OCI-LY3 (cell line): ENCODE measurements at regions not wholly inside any gene's neighbourhood (a gene's known extent, or its start where the extent isn't known, plus 50 kb on each side); places are given as distances from the start of the nearest gene placed in this dataset.

Source experiments
- H2AFZ ChIP-seq: fragments of 200-600, 300-600 bp; shearing (Covaris generic); 2 replicates; pipeline ENCODE4 v1.6.0; 2014; ENCODE audit warnings: antibody characterized with exemption, low read depth, low read length
- H3K27ac ChIP-seq: fragments of 200-600, 300-600 bp; sonication (generic); 2 replicates; pipeline ENCODE4 v1.5.1; 2014; ENCODE audit warnings: mild to moderate bottlenecking, low read length, moderate library complexity, mixed read lengths
- H3K27me3 ChIP-seq: fragments of 200-600, 300-600 bp; sonication (generic); 2 replicates; pipeline ENCODE4 v1.6.1; 2014; ENCODE audit warnings: low read depth, low read length, mixed read lengths
- H3K36me3 ChIP-seq: fragments of 200-600, 300-600 bp; sonication (generic); replicated peaks from 2 replicates; pipeline ENCODE3; 2014; ENCODE audit warnings: low read depth, low read length, mixed read lengths
- H3K4me1 ChIP-seq: fragments of 300-600, 200-600 bp; sonication (generic); 2 replicates; pipeline ENCODE4 v1.6.1; 2014; ENCODE audit warnings: low read length, mixed read lengths
- H3K4me2 ChIP-seq: fragments of 200-600, 300-600 bp; sonication (generic); 2 replicates; pipeline ENCODE4 v1.6.1; 2014; ENCODE audit warnings: low read length, mixed read lengths
- H3K4me3 ChIP-seq: fragments of 300-600, 200-600 bp; sonication (generic); 2 replicates; pipeline ENCODE4 v1.5.1; 2014; ENCODE audit warnings: antibody characterized with exemption, mild to moderate bottlenecking, low read length, moderate library complexity
- H3K79me2 ChIP-seq: fragments of 300-600, 200-600 bp; shearing (Covaris generic); 2 replicates; pipeline ENCODE4 v1.6.1; 2014; ENCODE audit warnings: mild to moderate bottlenecking, low read length, mixed read lengths
- H3K9ac ChIP-seq: fragments of 300-600, 200-600 bp; shearing (Covaris generic); 2 replicates; pipeline ENCODE4 v1.6.0; 2014; ENCODE audit warnings: mild to moderate bottlenecking, low read length, moderate library complexity
- H3K9me3 ChIP-seq: fragments of 200-600, 300-600 bp; shearing (Covaris generic); 2 replicates; pipeline ENCODE4 v1.6.1; 2014; ENCODE audit warnings: low read length, mixed read lengths; ENCODE audit not compliant: insufficient read depth
- H4K20me1 ChIP-seq: fragments of 200-600, 300-600 bp; sonication (generic); 2 replicates; pipeline ENCODE4 v1.6.1; 2016; ENCODE audit warnings: low read length, mixed read lengths; ENCODE audit not compliant: insufficient read depth
- EZH2phosphoT487 ChIP-seq: fragments of 200-600 bp; shearing (Covaris generic); IDR thresholded peaks from 2 replicates; pipeline ENCODE4 v1.6.1; 2018; ENCODE audit warnings: antibody characterized with exemption, mixed run types, low read depth
- TF ChIP-seq, protein P1 (sequence below): fragments of 200-600, 300-600 bp; sonication (generic); IDR thresholded peaks from 2 replicates; pipeline ENCODE4 v1.5.1; 2014; ENCODE audit warnings: antibody characterized with exemption, low read length, low read depth

- no peaks in the 10 kb centered on the region for H3K79me2 ChIP-seq
- no peaks in the 10 kb centered on the region for H3K4me1 ChIP-seq
- H3K4me2 ChIP-seq = no peak overlapping the region
- no peak for TF ChIP-seq EZH2phosphoT487
- TF ChIP-seq, protein P1, sequence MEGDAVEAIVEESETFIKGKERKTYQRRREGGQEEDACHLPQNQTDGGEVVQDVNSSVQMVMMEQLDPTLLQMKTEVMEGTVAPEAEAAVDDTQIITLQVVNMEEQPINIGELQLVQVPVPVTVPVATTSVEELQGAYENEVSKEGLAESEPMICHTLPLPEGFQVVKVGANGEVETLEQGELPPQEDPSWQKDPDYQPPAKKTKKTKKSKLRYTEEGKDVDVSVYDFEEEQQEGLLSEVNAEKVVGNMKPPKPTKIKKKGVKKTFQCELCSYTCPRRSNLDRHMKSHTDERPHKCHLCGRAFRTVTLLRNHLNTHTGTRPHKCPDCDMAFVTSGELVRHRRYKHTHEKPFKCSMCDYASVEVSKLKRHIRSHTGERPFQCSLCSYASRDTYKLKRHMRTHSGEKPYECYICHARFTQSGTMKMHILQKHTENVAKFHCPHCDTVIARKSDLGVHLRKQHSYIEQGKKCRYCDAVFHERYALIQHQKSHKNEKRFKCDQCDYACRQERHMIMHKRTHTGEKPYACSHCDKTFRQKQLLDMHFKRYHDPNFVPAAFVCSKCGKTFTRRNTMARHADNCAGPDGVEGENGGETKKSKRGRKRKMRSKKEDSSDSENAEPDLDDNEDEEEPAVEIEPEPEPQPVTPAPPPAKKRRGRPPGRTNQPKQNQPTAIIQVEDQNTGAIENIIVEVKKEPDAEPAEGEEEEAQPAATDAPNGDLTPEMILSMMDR = no peak
- H3K4me3 ChIP-seq = no peak overlapping the region
- no peak overlapping the region for H2AFZ ChIP-seq
- H3K9ac ChIP-seq = no peak overlapping the region
- no peaks in the 10 kb centered on the region for H4K20me1 ChIP-seq
- H3K9me3 ChIP-seq = peaks cover 7% of the 10 kb centered on the region; the same call in 1 of the 2 replicates
- H3K27ac ChIP-seq = no peak overlapping the region
- no peaks in the 10 kb centered on the region for H3K27me3 ChIP-seq
- no peaks in the 10 kb centered on the region for H3K36me3 ChIP-seq
Measured at GRCh38 chr7:109821156-109821555, 1251.5 kb downstream of the DNAJB9 start.

GRCh38 chr7:109834851-109835250, 1256.1 kb upstream of the LRRN3 start:
- H3K4me3 ChIP-seq = no peak overlapping the region
- H3K4me1 ChIP-seq = no peaks in the 10 kb centered on the region
- no peak overlapping the region for H3K9ac ChIP-seq
- H4K20me1 ChIP-seq = no peaks in the 10 kb centered on the region
- H3K4me2 ChIP-seq = no peak overlapping the region
- no peak overlapping the region for H2AFZ ChIP-seq
- H3K9me3 ChIP-seq = no peaks in the 10 kb centered on the region
- no peaks in the 10 kb centered on the region for H3K79me2 ChIP-seq
- H3K27me3 ChIP-seq = no peaks in the 10 kb centered on the region
- TF ChIP-seq, protein P1 = no peak
- TF ChIP-seq EZH2phosphoT487 = no peak
- H3K36me3 ChIP-seq = no peaks in the 10 kb centered on the region
- no peak overlapping the region for H3K27ac ChIP-seq

DNA sequence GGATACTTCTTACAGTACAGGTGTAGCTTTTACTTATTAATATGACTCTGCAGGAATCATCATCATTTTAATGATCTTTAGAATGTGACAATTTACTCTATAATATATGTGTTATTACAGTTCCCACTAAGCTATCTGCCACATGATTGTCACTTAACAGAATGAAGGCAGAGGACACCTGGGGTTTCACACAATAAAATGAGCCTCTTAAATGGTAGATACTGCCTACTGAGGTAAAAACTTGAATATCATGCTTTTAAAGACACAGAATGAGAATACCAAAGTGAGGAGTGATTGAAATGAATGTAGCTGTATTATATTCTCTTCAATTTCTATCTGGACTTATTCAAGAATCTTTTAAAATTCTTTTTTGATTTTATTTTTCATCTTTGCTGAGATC, 1255.3 kb upstream of the LRRN3 start:
- Histone ChIP-seq H3K9ac (no peak overlapping the region), H3K36me3 (no peaks in the 10 kb centered on the region), H3K27me3 (no peaks in the 10 kb centered on the region), H3K4me3 (no peak overlapping the region), H3K4me1 (no peaks in the 10 kb centered on the region), H3K4me2 (no peak overlapping the region), H2AFZ (no peak overlapping the region), H4K20me1 (no peaks in the 10 kb centered on the region), H3K9me3 (no peaks in the 10 kb centered on the region), H3K27ac (no peak overlapping the region), H3K79me2 (no peaks in the 10 kb centered on the region)
- TF ChIP-seq EZH2phosphoT487 = no peak
- TF ChIP-seq, protein P1 = no peak

DNA sequence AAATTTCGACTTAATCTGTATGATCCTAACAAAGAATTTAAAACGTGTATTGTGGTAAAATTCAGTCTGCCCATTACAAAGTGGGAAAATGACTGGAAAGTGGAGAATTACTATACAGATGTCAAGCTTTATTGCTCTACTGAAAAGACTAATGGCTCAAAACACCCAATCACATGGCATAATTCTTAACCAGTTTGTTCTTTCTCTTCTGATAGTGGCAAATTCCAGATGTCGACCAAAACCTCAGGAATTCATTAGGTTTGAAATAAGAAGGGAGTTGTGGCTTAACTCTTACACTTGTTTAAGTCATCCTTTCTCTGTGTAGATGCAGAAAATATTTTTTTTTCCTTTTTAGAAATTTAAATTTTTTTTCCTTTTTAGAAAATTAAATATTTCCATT, 1254.9 kb upstream of the LRRN3 start:
- TF ChIP-seq, protein P1 = no peak
- Histone ChIP-seq H3K36me3 (no peaks in the 10 kb centered on the region), H3K27me3 (no peaks in the 10 kb centered on the region), H3K27ac (no peak overlapping the region), H3K4me3 (no peak overlapping the region), H3K9ac (no peak overlapping the region), H3K4me2 (no peak overlapping the region), H3K4me1 (no peaks in the 10 kb centered on the region), H4K20me1 (no peaks in the 10 kb centered on the region), H3K9me3 (no peaks in the 10 kb centered on the region), H2AFZ (no peak overlapping the region), H3K79me2 (no peaks in the 10 kb centered on the region)
